ENCODE measurements at regions not wholly inside any gene's neighbourhood (a gene's known extent, or its start where the extent isn't known, plus 50 kb on each side); places are given as distances from the start of the nearest gene placed in this dataset.
"Not testable (repeated sequence)": the region's sequence is repeated elsewhere in the genome, so short reads cannot be mapped to it uniquely, and the experiment has no call there.

- not testable (repeated sequence) for DNase-seq (ENCODE audit: low read depth)
Observed at GRCh38 chr4:149039786-149040185, 597.6 kb upstream of the NR3C2 start.

- DNase-seq (ENCODE audit: low read depth) = no peak
Observed at GRCh38 chr4:149031399-149031798, 589.2 kb upstream of the NR3C2 start.

GRCh38 chr4:149029056-149029651 is 586.9 kb upstream of the NR3C2 start:
- no peak for DNase-seq (ENCODE audit: low read depth)

- DNase-seq (ENCODE audit: low read depth) = no peak
Observed at GRCh38 chr4:149026696-149027095, 584.5 kb upstream of the NR3C2 start.

GRCh38 chr4:149017002-149017734 is 575.0 kb upstream of the NR3C2 start:
- no peak for DNase-seq (ENCODE audit: low read depth)

- no peak for DNase-seq (ENCODE audit: low read depth)
Observed at GRCh38 chr4:149009223-149009622, 567.0 kb upstream of the NR3C2 start.

GRCh38 chr4:149008415-149009025 is 566.3 kb upstream of the NR3C2 start:
- no peak for DNase-seq (ENCODE audit: low read depth)

GRCh38 chr4:149005191-149005590 is 563.0 kb upstream of the NR3C2 start:
- no peak for DNase-seq (ENCODE audit: low read depth)

GRCh38 chr4:148999924-149000323 is 557.7 kb upstream of the NR3C2 start:
- DNase-seq (ENCODE audit: low read depth) = no peak

- DNase-seq (ENCODE audit: low read depth) = no peak
Observed at GRCh38 chr4:148998719-148999118, 556.5 kb upstream of the NR3C2 start.

GRCh38 chr4:148986951-148987350 is 544.7 kb upstream of the NR3C2 start:
- no peak for DNase-seq (ENCODE audit: low read depth)

GRCh38 chr4:148984951-148985350 is 542.7 kb upstream of the NR3C2 start:
- no peak for DNase-seq (ENCODE audit: low read depth)

GRCh38 chr4:148982200-148982599 is 540.0 kb upstream of the NR3C2 start:
- no peak for DNase-seq (ENCODE audit: low read depth)

GRCh38 chr4:148980782-148981480 is 538.7 kb upstream of the NR3C2 start:
- no peak for DNase-seq (ENCODE audit: low read depth)

- no peak for DNase-seq (ENCODE audit: low read depth)
Observed at GRCh38 chr4:148978301-148978700, 536.1 kb upstream of the NR3C2 start.

- DNase-seq (ENCODE audit: low read depth) = no peak
Observed at GRCh38 chr4:148975464-148975863, 533.2 kb upstream of the NR3C2 start.

- DNase-seq (ENCODE audit: low read depth) = no peak
Observed at GRCh38 chr4:148965080-148965479, 522.9 kb upstream of the NR3C2 start.

GRCh38 chr4:148964456-148964855 is 522.2 kb upstream of the NR3C2 start:
- no peak for DNase-seq (ENCODE audit: low read depth)

- no peak for DNase-seq (ENCODE audit: low read depth)
Observed at GRCh38 chr4:148962539-148963290, 520.5 kb upstream of the NR3C2 start.

GRCh38 chr4:148961526-148961925 is 519.3 kb upstream of the NR3C2 start:
- no peak for DNase-seq (ENCODE audit: low read depth)

GRCh38 chr4:148958317-148958716 is 516.1 kb upstream of the NR3C2 start:
- DNase-seq (ENCODE audit: low read depth) = no peak

Data from non-pigmented ciliary epithelial cell (primary cell).